ENCODE measurements at regions not wholly inside any gene's neighbourhood (a gene's known extent, or its start where the extent isn't known, plus 50 kb on each side); places are given as distances from the start of the nearest gene placed in this dataset.

- TF ChIP-seq, protein P1, sequence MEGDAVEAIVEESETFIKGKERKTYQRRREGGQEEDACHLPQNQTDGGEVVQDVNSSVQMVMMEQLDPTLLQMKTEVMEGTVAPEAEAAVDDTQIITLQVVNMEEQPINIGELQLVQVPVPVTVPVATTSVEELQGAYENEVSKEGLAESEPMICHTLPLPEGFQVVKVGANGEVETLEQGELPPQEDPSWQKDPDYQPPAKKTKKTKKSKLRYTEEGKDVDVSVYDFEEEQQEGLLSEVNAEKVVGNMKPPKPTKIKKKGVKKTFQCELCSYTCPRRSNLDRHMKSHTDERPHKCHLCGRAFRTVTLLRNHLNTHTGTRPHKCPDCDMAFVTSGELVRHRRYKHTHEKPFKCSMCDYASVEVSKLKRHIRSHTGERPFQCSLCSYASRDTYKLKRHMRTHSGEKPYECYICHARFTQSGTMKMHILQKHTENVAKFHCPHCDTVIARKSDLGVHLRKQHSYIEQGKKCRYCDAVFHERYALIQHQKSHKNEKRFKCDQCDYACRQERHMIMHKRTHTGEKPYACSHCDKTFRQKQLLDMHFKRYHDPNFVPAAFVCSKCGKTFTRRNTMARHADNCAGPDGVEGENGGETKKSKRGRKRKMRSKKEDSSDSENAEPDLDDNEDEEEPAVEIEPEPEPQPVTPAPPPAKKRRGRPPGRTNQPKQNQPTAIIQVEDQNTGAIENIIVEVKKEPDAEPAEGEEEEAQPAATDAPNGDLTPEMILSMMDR (IDR thresholded peaks at IDR 0.05; ENCODE audit: insufficient read depth, low read depth, low read length): no peak
- TF ChIP-seq EZH2 (IDR thresholded peaks at IDR 0.05; ENCODE audit: insufficient read depth, low read length): no peak
Observed at GRCh38 chr14:100468557-100468956, 118.7 kb downstream of the BEGAIN start.
